ENCODE measurements at regions not wholly inside any gene's neighbourhood (a gene's known extent, or its start where the extent isn't known, plus 50 kb on each side); places are given as distances from the start of the nearest gene placed in this dataset.

DNA sequence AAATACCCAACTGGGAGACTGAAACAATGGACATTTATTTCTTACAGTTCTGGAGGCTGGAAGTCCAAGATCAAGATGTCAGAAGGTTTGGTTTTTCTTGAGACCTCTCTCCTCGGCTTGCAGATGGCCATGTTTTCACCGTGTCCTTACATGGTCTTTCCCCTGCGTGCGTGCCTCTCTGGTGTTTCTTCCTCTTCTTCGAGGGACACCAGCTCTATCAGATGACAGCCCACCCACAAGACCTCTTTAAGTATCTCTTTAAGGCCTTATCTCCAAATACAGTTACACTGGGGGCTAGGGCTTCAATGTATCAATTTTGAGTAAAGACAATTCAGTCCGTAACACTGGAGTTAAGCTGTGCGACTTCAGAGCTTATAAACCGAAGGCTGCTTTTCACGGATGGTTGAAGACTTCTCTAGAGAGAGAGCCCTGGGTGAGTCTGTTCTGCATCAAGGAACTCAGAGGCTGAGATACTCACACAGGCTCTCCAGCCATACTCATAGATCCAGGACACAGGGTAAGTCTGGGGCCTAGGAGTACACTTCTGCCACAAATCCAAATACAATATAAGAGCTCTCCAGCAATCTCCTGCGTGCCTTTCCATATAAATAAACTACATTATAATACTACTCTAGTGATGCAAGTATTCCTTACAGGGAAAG is 339.9 kb upstream of the PKDCC start:
- TF ChIP-seq CTCF (IDR thresholded peaks at IDR 0.05; ENCODE audit: low read depth, low read length, missing input control) (no peak), ZBTB33 (IDR thresholded peaks at IDR 0.05) (no peak), JUND (IDR thresholded peaks at IDR 0.05) (no peak), RAD21 (IDR thresholded peaks at IDR 0.05) (no peak)
